ENCODE measurements at regions not wholly inside any gene's neighbourhood (a gene's known extent, or its start where the extent isn't known, plus 50 kb on each side); places are given as distances from the start of the nearest gene placed in this dataset.

DNA sequence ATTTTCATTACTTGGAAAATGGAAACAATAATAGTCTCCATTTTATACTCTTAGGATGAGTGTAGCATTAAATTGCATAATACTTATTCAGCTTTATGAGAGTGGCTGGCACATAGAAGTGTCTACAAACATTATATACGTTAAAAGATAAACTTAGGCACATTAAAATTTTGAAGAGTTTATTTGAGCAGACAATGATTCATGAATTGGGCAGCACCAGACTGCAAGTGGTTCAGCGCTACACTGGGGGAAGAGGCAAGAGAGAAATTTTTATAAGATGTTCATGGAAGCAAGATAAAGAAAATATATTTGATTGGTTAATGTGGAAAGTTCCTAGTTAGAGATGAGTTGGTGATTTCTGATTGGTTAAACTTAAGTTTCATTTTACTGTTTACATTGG lies 243.7 kb downstream of the RASEF start:
- Histone ChIP-seq H3K27me3 (ENCODE audit: insufficient read depth, low read length, poor library complexity) (no peaks in the 10 kb centered on the region), H2AFZ (ENCODE audit: low read depth, low read length) (no peak overlapping the region), H3K9me3 (ENCODE audit: insufficient read depth, low read length, severe bottlenecking) (no peaks in the 10 kb centered on the region), H3K4me1 (ENCODE audit: insufficient read depth, low read length) (no peaks in the 10 kb centered on the region), H3K27ac (ENCODE audit: low read length) (no peak overlapping the region), H3K36me3 (ENCODE audit: insufficient read depth, low read length) (no peaks in the 10 kb centered on the region), H3K9ac (ENCODE audit: low read depth, low read length) (no peak overlapping the region), H3K79me2 (ENCODE audit: insufficient read depth, low read length) (no peaks in the 10 kb centered on the region), H3K4me2 (ENCODE audit: insufficient read depth, low read length) (no peak overlapping the region), H4K20me1 (ENCODE audit: insufficient read depth, low read length) (no peaks in the 10 kb centered on the region), H3K4me3 (ENCODE audit: low read depth in 1 of 2, low read length in 2 of 2) (no peak overlapping the region)
- DNase-seq (no peak), ATAC-seq (ENCODE audit: insufficient read depth, low read depth) (no peak)
- no peak for TF ChIP-seq EZH2 (IDR thresholded peaks at IDR 0.05; ENCODE audit: borderline replicate concordance, low read depth, low read length, severe bottlenecking)
- TF ChIP-seq, protein P1, sequence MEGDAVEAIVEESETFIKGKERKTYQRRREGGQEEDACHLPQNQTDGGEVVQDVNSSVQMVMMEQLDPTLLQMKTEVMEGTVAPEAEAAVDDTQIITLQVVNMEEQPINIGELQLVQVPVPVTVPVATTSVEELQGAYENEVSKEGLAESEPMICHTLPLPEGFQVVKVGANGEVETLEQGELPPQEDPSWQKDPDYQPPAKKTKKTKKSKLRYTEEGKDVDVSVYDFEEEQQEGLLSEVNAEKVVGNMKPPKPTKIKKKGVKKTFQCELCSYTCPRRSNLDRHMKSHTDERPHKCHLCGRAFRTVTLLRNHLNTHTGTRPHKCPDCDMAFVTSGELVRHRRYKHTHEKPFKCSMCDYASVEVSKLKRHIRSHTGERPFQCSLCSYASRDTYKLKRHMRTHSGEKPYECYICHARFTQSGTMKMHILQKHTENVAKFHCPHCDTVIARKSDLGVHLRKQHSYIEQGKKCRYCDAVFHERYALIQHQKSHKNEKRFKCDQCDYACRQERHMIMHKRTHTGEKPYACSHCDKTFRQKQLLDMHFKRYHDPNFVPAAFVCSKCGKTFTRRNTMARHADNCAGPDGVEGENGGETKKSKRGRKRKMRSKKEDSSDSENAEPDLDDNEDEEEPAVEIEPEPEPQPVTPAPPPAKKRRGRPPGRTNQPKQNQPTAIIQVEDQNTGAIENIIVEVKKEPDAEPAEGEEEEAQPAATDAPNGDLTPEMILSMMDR (IDR thresholded peaks at IDR 0.05; ENCODE audit: borderline replicate concordance, extremely low read depth, low read length, poor library complexity, severe bottlenecking) = no peak

DNA sequence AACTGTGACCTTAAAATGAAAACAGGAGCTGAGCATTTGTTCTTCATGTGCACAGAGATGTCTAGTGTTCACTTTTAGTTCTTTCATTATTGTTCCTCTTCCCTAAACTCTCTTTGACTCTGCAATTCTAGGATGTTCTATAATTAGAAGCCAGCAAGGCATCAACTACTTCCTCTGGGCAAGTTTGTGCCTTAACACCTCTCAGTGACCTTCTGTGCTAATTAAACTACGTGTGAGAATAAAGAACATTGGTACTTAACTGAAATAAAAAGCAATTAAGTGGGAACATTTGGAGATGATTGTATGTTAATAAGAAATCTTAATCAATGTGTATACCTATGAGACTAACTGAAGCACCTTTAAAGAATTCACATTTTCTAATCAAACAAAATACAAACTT lies 242.8 kb downstream of the RASEF start:
- Histone ChIP-seq H3K9ac (ENCODE audit: low read depth, low read length) (no peak overlapping the region), H3K9me3 (ENCODE audit: insufficient read depth, low read length, severe bottlenecking) (no peaks in the 10 kb centered on the region), H3K27me3 (ENCODE audit: insufficient read depth, low read length, poor library complexity) (no peaks in the 10 kb centered on the region), H3K79me2 (ENCODE audit: insufficient read depth, low read length) (no peaks in the 10 kb centered on the region), H4K20me1 (ENCODE audit: insufficient read depth, low read length) (no peaks in the 10 kb centered on the region), H3K36me3 (ENCODE audit: insufficient read depth, low read length) (no peaks in the 10 kb centered on the region), H3K4me3 (ENCODE audit: low read depth in 1 of 2, low read length in 2 of 2) (no peak overlapping the region), H2AFZ (ENCODE audit: low read depth, low read length) (no peak overlapping the region), H3K4me2 (ENCODE audit: insufficient read depth, low read length) (no peak overlapping the region), H3K4me1 (ENCODE audit: insufficient read depth, low read length) (no peaks in the 10 kb centered on the region), H3K27ac (ENCODE audit: low read length) (no peak overlapping the region)
- ATAC-seq (ENCODE audit: insufficient read depth, low read depth) = no peak
- TF ChIP-seq, protein P1 (IDR thresholded peaks at IDR 0.05; ENCODE audit: borderline replicate concordance, extremely low read depth, low read length, poor library complexity, severe bottlenecking) = no peak
- TF ChIP-seq EZH2 (IDR thresholded peaks at IDR 0.05; ENCODE audit: borderline replicate concordance, low read depth, low read length, severe bottlenecking) = no peak
- DNase-seq = no peak

DNA sequence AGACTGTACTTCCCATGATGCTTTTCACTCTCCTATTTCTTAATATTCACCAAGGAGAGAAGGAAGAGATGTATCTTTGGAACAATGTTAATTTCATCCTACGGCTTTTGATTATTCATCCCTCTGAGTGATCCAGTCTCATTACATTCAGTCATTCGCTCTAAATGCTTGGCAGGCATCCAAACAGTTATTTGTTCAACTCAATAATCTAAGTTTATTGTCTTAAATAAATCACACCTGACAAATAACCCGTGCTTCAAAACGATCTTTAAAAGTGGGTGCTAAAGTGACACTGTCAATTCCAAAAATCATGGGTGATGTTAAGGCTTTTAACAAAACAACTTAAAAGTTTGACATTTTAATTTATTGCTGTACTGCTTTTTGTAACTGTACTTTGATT lies 233.1 kb downstream of the RASEF start:
- no peak overlapping the region for H2AFZ ChIP-seq (ENCODE audit: low read depth, low read length)
- no peaks in the 10 kb centered on the region for H4K20me1 ChIP-seq (ENCODE audit: insufficient read depth, low read length)
- H3K4me3 ChIP-seq (ENCODE audit: low read depth in 1 of 2, low read length in 2 of 2) = no peak overlapping the region
- H3K36me3 ChIP-seq (ENCODE audit: insufficient read depth, low read length) = no peaks in the 10 kb centered on the region
- no peak overlapping the region for H3K27ac ChIP-seq (ENCODE audit: low read length)
- no peaks in the 10 kb centered on the region for H3K79me2 ChIP-seq (ENCODE audit: insufficient read depth, low read length)
- H3K9me3 ChIP-seq (ENCODE audit: insufficient read depth, low read length, severe bottlenecking) = no peaks in the 10 kb centered on the region
- peaks cover 19% of the 10 kb centered on the region for H3K4me1 ChIP-seq (ENCODE audit: insufficient read depth, low read length)
- no peak for TF ChIP-seq EZH2 (IDR thresholded peaks at IDR 0.05; ENCODE audit: borderline replicate concordance, low read depth, low read length, severe bottlenecking)
- TF ChIP-seq, protein P1 (IDR thresholded peaks at IDR 0.05; ENCODE audit: borderline replicate concordance, extremely low read depth, low read length, poor library complexity, severe bottlenecking) = no peak
- H3K27me3 ChIP-seq (ENCODE audit: insufficient read depth, low read length, poor library complexity) = no peaks in the 10 kb centered on the region
- no peak overlapping the region for H3K9ac ChIP-seq (ENCODE audit: low read depth, low read length)
- DNase-seq = no peak
- no peak for ATAC-seq (ENCODE audit: insufficient read depth, low read depth)
- no peak overlapping the region for H3K4me2 ChIP-seq (ENCODE audit: insufficient read depth, low read length)

DNA sequence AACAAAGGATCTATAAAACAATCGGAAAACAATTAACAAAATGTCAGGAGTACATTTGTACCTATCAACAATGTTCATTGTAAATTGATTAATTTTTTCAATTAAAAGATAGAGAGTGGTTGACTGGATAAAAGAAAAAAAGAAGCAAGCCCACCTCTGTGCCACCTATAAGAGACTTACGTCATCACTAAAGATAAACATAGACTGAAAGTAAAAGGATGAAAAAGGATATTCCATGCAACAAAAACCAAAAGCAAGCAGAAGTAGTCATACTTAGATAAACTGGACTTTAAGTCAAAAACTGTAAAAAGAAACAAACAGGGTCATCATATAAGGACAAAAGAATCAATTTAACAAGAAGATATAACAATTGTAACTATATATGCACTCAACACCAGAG lies 197.4 kb downstream of the RASEF start:
- H3K27ac ChIP-seq (ENCODE audit: low read length) = no peak overlapping the region
- H3K27me3 ChIP-seq (ENCODE audit: insufficient read depth, low read length, poor library complexity) = no peaks in the 10 kb centered on the region
- no peaks in the 10 kb centered on the region for H3K36me3 ChIP-seq (ENCODE audit: insufficient read depth, low read length)
- no peaks in the 10 kb centered on the region for H3K79me2 ChIP-seq (ENCODE audit: insufficient read depth, low read length)
- TF ChIP-seq, protein P1 (IDR thresholded peaks at IDR 0.05; ENCODE audit: borderline replicate concordance, extremely low read depth, low read length, poor library complexity, severe bottlenecking) = no peak
- TF ChIP-seq EZH2 (IDR thresholded peaks at IDR 0.05; ENCODE audit: borderline replicate concordance, low read depth, low read length, severe bottlenecking) = no peak
- DNase-seq = no peak
- no peaks in the 10 kb centered on the region for H3K9me3 ChIP-seq (ENCODE audit: insufficient read depth, low read length, severe bottlenecking)
- H3K4me3 ChIP-seq (ENCODE audit: low read depth in 1 of 2, low read length in 2 of 2) = no peak overlapping the region
- ATAC-seq (ENCODE audit: insufficient read depth, low read depth) = no peak
- no peaks in the 10 kb centered on the region for H3K4me1 ChIP-seq (ENCODE audit: insufficient read depth, low read length)
- H3K4me2 ChIP-seq (ENCODE audit: insufficient read depth, low read length) = no peak overlapping the region
- H2AFZ ChIP-seq (ENCODE audit: low read depth, low read length) = no peak overlapping the region
- no peaks in the 10 kb centered on the region for H4K20me1 ChIP-seq (ENCODE audit: insufficient read depth, low read length)
- no peak overlapping the region for H3K9ac ChIP-seq (ENCODE audit: low read depth, low read length)
